Epithelial cell of prostate (primary cell): ENCODE measurements at regions not wholly inside any gene's neighbourhood (a gene's known extent, or its start where the extent isn't known, plus 50 kb on each side); places are given as distances from the start of the nearest gene placed in this dataset.

Source experiments
- DNase-seq: peaks from one replicate; pipeline ENCODE4 v3.0.0-alpha.2; 2011; ENCODE audit warnings: low read depth, low spot score
- H3K27ac ChIP-seq: fragments of 450-650 bp; 2 replicates; pipeline ENCODE4 v1.5.1; 2017; ENCODE audit warnings: mild to moderate bottlenecking

GRCh38 chr5:162301356-162301755 is 233.8 kb downstream of the GABRG2 start:
- DNase-seq = no peak

GRCh38 chr5:162323466-162323865 is 255.9 kb downstream of the GABRG2 start:
- H3K27ac ChIP-seq = no peak overlapping the region
- no peak for DNase-seq

More at GRCh38 chr5:162301356-162301755, 233.8 kb downstream of the GABRG2 start:
- no peak overlapping the region for H3K27ac ChIP-seq

DNA sequence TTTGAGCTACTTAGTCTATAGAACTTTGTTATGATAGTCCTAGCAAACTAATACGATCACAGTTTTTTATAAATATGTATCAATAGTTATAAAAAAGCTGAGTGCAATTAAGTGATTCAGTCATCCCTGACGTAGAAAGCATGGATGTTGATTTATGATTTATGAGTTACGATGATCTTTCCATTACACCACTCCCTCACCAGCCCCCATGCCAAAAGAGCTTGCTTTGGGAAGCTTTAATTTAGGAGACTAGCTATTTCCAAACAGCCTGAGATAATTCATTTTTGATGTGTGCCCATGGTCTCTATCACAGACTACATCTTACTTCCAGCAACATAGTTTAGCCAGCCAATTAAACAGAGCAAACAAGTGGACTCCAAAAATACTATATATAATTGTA is 256.8 kb downstream of the GABRG2 start:
- H3K27ac ChIP-seq = no peak overlapping the region
- no peak for DNase-seq

DNA sequence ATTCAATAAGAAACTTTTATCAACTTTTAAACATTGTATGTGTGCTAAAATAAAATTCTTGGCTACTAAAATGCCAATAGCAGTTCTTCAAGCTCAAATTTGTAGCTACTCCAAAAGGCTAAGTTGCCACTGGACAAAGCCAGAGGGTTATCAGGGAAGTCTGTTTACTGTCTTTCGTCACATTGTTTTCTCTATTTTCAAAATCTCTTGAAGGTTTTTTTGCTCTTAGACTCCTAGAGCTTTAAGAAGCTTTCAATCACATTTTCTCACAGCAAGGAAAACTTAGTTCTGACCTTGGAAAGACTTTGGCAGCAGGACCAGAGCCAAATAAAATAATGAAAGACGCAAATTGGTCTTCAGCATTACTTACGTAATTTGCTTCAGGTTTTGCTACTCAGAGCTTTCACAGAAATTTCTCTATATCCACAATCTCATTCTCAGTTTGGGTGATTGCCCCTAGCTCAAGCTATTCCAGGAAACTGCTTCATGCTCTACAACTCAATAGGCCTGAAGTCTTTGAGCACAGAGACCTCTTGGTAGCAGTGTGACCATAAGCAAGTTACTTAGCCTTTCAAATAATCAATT is 257.7 kb downstream of the GABRG2 start:
- H3K27ac ChIP-seq = no peak overlapping the region
- no peak for DNase-seq

GRCh38 chr5:162334944-162335343 is 267.4 kb downstream of the GABRG2 start:
- no peak for DNase-seq
- H3K27ac ChIP-seq = no peak overlapping the region

DNA sequence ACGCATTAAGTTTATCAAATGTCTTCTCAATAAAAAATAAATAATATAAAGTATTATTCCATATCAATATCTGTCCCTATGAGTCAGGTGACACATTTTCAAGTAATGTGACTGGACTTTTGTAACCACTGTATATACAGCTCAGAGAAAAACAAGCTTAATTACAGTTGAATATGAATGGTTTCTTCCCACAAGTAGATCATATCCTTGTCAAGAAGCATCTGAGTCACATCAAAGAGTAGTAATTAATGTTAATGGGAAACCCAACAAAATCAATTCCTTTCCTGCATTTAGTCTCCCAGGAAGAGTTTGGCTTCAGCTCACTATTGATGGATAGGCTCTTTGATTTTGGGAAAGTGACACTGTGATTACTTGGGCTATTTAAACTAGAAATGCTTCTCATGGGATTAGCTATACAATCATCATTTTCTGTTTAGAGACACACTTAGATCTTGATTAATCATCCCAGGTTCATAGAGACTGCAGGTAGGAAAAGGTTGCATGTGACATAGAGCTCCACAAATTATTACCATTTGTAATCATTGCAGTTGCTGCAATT is 292.9 kb downstream of the GABRG2 start:
- no peak overlapping the region for H3K27ac ChIP-seq
- DNase-seq = no peak

- no peak for DNase-seq
- no peak overlapping the region for H3K27ac ChIP-seq
Measured at GRCh38 chr5:162372256-162372655, 304.7 kb downstream of the GABRG2 start.

DNA sequence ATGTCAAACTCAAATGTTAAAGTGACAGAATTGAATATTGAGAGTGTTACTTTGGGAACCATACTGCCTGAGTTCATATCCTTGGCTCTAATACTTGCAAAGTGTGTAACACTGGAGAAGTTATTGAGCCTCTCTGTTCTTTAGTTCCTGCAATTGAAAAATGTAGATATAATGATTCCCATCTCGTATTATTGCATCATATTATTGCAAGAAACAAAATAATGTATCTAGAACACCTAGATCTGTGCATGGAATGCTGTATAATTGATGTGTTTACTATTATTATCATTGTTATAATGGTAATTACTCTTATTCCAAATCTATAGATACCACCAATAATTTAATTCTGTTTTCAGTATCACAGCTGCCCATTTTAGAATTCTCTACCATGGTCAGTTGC is 310.3 kb downstream of the GABRG2 start:
- H3K27ac ChIP-seq = no peak overlapping the region
- DNase-seq = no peak

- DNase-seq = no peak
- no peak overlapping the region for H3K27ac ChIP-seq
Measured at GRCh38 chr5:162382839-162383238, 315.3 kb downstream of the GABRG2 start.

DNA sequence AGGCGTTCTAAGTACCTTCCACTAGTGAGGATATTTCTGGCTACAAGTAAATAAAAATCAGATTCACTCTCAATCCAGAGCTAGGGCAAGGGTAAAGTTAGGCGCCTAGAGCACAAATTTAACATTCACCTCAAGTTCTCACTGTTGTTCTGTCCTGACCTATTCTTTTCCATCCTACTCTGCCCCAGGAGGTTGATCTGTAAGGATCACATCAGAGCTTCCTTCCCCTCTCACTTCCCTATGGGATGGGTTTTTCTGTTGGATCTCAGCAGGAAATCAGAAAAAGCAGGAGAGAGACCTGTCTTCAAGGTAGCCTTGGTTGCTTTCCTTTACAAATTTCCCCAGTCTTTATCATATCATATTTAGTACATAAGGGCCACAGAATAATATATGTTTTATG is 316.7 kb downstream of the GABRG2 start:
- DNase-seq = no peak
- H3K27ac ChIP-seq = no peak overlapping the region

GRCh38 chr5:162391833-162392232 is 324.3 kb downstream of the GABRG2 start:
- H3K27ac ChIP-seq = no peak overlapping the region
- no peak for DNase-seq

GRCh38 chr5:162392336-162392735 is 324.8 kb downstream of the GABRG2 start:
- H3K27ac ChIP-seq = no peak overlapping the region
- DNase-seq = no peak

DNA sequence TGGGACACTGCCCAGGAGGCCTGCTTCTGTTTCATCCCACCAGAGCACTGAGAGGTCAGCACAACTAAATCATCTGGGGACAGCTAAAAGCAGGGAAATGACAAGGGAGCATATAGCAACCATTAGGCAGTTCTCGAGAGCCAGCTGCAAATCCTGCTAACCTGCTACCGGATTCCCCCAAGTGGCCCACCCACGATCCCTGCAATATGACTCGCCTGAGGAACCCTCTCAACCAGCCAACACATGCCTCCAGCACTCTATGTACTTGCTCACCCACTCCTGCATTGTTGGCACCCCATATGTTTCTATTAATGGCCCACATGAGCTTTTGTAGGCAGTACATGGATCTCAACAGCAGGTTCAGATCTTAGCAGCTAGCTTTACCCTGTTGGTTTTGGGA is 326.0 kb downstream of the GABRG2 start:
- H3K27ac ChIP-seq = no peak overlapping the region

DNA sequence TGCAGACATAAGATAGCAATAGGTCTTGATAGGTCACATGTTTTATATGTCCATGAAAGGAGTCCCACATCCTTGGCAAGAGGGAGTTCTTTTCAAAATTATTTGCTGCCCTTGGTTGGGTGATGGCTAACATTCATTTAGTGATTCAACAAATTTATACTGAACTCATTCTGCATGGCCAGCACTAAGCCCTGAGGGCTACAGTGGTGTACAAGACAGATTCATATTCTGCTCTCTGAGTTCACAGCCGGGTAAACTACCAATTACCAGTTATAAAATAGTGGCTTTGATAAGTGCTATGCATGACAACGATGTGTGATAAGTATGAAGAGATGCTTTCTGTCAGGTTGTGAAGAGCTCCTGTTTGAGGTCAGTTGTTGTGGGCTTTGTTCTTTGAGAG is 340.0 kb downstream of the GABRG2 start:
- no peak overlapping the region for H3K27ac ChIP-seq
- DNase-seq = no peak

More for the DNA sequence above, 326.0 kb downstream of the GABRG2 start:
- DNase-seq = no peak

- no peak overlapping the region for H3K27ac ChIP-seq
- no peak for DNase-seq
Measured at GRCh38 chr5:162410365-162410764, 342.8 kb downstream of the GABRG2 start.

GRCh38 chr5:162429142-162429541 is 361.6 kb downstream of the GABRG2 start:
- no peak for DNase-seq
- H3K27ac ChIP-seq = no peak overlapping the region

- H3K27ac ChIP-seq = no peak overlapping the region
- no peak for DNase-seq
Measured at GRCh38 chr5:162434281-162434680, 366.7 kb downstream of the GABRG2 start.

- no peak for DNase-seq
- no peak overlapping the region for H3K27ac ChIP-seq
Measured at GRCh38 chr5:162436055-162436454, 368.5 kb downstream of the GABRG2 start.

DNA sequence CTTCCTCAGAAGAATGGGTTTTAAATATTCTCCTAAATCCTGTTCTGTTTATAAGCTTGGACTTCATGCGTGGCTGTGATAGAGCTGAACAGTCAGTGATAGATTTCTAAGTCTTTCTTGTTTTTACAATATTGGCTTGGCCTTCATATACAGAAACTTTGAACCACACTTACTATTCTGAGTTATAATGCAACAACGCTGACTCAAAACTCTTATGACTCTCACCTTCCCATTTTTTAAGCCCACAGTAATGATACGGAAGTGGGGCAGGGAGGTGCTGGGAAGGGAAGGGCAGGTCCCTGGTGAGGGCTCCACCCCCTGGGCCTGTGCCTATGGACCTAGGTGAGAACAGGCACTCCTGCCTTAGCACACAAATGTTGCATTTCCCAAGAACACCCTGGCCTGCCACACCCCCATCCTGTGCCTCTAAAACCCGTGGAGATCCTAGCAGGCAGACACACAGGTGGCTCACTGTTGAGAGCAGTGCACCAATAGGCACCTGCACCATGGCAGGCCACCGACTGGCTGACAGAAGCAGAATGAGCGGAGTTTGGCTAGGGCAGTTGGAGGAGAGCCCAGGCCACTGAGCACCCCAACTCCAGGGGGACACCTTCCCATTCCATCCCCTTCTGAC is 376.7 kb downstream of the GABRG2 start:
- no peak for DNase-seq
- no peak overlapping the region for H3K27ac ChIP-seq

- H3K27ac ChIP-seq = no peak overlapping the region
- no peak for DNase-seq
Measured at GRCh38 chr5:162456086-162456485, 388.5 kb downstream of the GABRG2 start.

- DNase-seq = no peak
- H3K27ac ChIP-seq = no peak overlapping the region
Measured at GRCh38 chr5:162466011-162466410, 398.4 kb downstream of the GABRG2 start.
